HEK293 (cell line): ENCODE measurements at regions not wholly inside any gene's neighbourhood (a gene's known extent, or its start where the extent isn't known, plus 50 kb on each side); places are given as distances from the start of the nearest gene placed in this dataset.

ENCODE experiments used
- KLF1 ChIP-seq: fragments of 450-650 bp; formaldehyde crosslinking; IDR thresholded peaks from 2 replicates; pipeline ENCODE4 v1.5.1; 2016; ENCODE audit warnings: missing biosample characterization, missing genetic modification characterization
- KLF7 ChIP-seq: fragments of 450-650 bp; formaldehyde crosslinking; IDR thresholded peaks from 2 replicates; pipeline ENCODE4 v1.5.1; 2016; ENCODE audit warnings: missing biosample characterization, missing genetic modification characterization, borderline replicate concordance
- KLF8 ChIP-seq: fragments of 450-650 bp; formaldehyde crosslinking; IDR thresholded peaks from 2 replicates; pipeline ENCODE4 v1.5.1; 2016; ENCODE audit warnings: missing biosample characterization, missing genetic modification characterization
- SP3 ChIP-seq: fragments of 450-650 bp; formaldehyde crosslinking; IDR thresholded peaks from 2 replicates; pipeline ENCODE4 v1.5.1; 2016; ENCODE audit warnings: missing biosample characterization, missing genetic modification characterization
- YY2 ChIP-seq: fragments of 450-650 bp; formaldehyde crosslinking; IDR thresholded peaks from 2 replicates; pipeline ENCODE4 v1.5.1; 2016; ENCODE audit warnings: missing biosample characterization, missing genetic modification characterization
- ZEB2 ChIP-seq: fragments of 450-650 bp; formaldehyde crosslinking; IDR thresholded peaks from 2 replicates; pipeline ENCODE4 v1.5.1; 2016; ENCODE audit warnings: missing biosample characterization, missing genetic modification characterization
- ZFP37 ChIP-seq: fragments of 450-650 bp; formaldehyde crosslinking; IDR thresholded peaks from 2 replicates; pipeline ENCODE4 v1.5.1; 2016; ENCODE audit warnings: missing biosample characterization, missing genetic modification characterization
- ZNF10 ChIP-seq: fragments of 450-650 bp; formaldehyde crosslinking; IDR thresholded peaks from 2 replicates; pipeline ENCODE4 v1.5.1; 2017; ENCODE audit warnings: missing biosample characterization, missing genetic modification characterization
- ZNF140 ChIP-seq: fragments of 450-650 bp; formaldehyde crosslinking; IDR thresholded peaks from 2 replicates; pipeline ENCODE4 v1.5.1; 2016; ENCODE audit warnings: missing biosample characterization, missing genetic modification characterization
- ZNF184 ChIP-seq: fragments of 450-650 bp; IDR thresholded peaks from 2 replicates; pipeline ENCODE4 v1.5.1; 2018; ENCODE audit warnings: missing biosample characterization, mild to moderate bottlenecking, missing genetic modification characterization
- ZNF19 ChIP-seq: fragments of 450-650 bp; formaldehyde crosslinking; IDR thresholded peaks from 2 replicates; pipeline ENCODE4; 2016; ENCODE audit warnings: missing biosample characterization, missing genetic modification characterization, low read depth
- ZNF202 ChIP-seq: fragments of 450-650 bp; formaldehyde crosslinking; IDR thresholded peaks from 2 replicates; pipeline ENCODE4 v1.5.1; 2016; ENCODE audit warnings: missing biosample characterization, missing genetic modification characterization, borderline replicate concordance
- ZNF24 ChIP-seq: fragments of 450-650 bp; formaldehyde crosslinking; IDR thresholded peaks from 2 replicates; pipeline ENCODE4 v1.5.1; 2016; ENCODE audit warnings: missing biosample characterization, missing genetic modification characterization
- ZNF248 ChIP-seq: fragments of 450-650 bp; formaldehyde crosslinking; IDR thresholded peaks from 2 replicates; pipeline ENCODE4 v1.5.1; 2017; ENCODE audit warnings: missing biosample characterization, missing genetic modification characterization
- ZNF350 ChIP-seq: fragments of 450-650 bp; formaldehyde crosslinking; IDR thresholded peaks from 2 replicates; pipeline ENCODE4 v1.5.0; 2017; ENCODE audit warnings: missing biosample characterization, mild to moderate bottlenecking, missing genetic modification characterization
- ZNF366 ChIP-seq: fragments of 450-650 bp; formaldehyde crosslinking; conservative IDR thresholded peaks from 2 replicates; pipeline ENCODE4 v1.5.1; 2016; ENCODE audit warnings: missing biosample characterization, missing genetic modification characterization
- ZNF394 ChIP-seq: fragments of 450-650 bp; formaldehyde crosslinking; IDR thresholded peaks from 2 replicates; pipeline ENCODE4 v1.5.1; 2016; ENCODE audit warnings: missing biosample characterization, missing genetic modification characterization, mild to moderate bottlenecking, moderate library complexity, borderline replicate concordance
- ZNF423 ChIP-seq: fragments of 450-650 bp; formaldehyde crosslinking; IDR thresholded peaks from 2 replicates; pipeline ENCODE4 v1.5.1; 2016; ENCODE audit warnings: missing biosample characterization, missing genetic modification characterization
- ZNF48 ChIP-seq: fragments of 450-650 bp; formaldehyde crosslinking; IDR thresholded peaks from 2 replicates; pipeline ENCODE4 v1.5.1; 2016; ENCODE audit warnings: missing biosample characterization, missing genetic modification characterization
- ZNF529 ChIP-seq: fragments of 450-650 bp; formaldehyde crosslinking; IDR thresholded peaks from 2 replicates; pipeline ENCODE4 v1.5.1; 2017; ENCODE audit warnings: missing genetic modification characterization, missing biosample characterization; ENCODE audit not compliant: insufficient replicate concordance
- ZNF561 ChIP-seq: fragments of 450-650 bp; IDR thresholded peaks from 2 replicates; pipeline ENCODE4 v1.5.1; 2018; ENCODE audit warnings: missing biosample characterization, missing genetic modification characterization, borderline replicate concordance
- ZNF654 ChIP-seq: fragments of 450-650 bp; formaldehyde crosslinking; IDR thresholded peaks from 2 replicates; pipeline ENCODE4 v1.5.1; 2016; ENCODE audit warnings: low read depth, missing biosample characterization, missing genetic modification characterization
- ZNF785 ChIP-seq: fragments of 450-650 bp; formaldehyde crosslinking; IDR thresholded peaks from 2 replicates; pipeline ENCODE4 v1.5.1; 2016; ENCODE audit warnings: missing biosample characterization, missing genetic modification characterization
- ZNF837 ChIP-seq: fragments of 450-650 bp; formaldehyde crosslinking; IDR thresholded peaks from 2 replicates; pipeline ENCODE4 v1.5.1; 2016; ENCODE audit warnings: missing biosample characterization, missing genetic modification characterization
- ZNF843 ChIP-seq: fragments of 450-650 bp; formaldehyde crosslinking; IDR thresholded peaks from 2 replicates; pipeline ENCODE4 v1.5.1; 2016; ENCODE audit warnings: missing biosample characterization, missing genetic modification characterization
- TF ChIP-seq, protein P1 (sequence below): fragments of 450-650 bp; IDR thresholded peaks from 2 replicates; pipeline ENCODE4 v1.5.1; 2018; ENCODE audit warnings: missing biosample characterization, missing genetic modification characterization
- TF ChIP-seq, protein P2 (sequence below): fragments of 450-650 bp; formaldehyde crosslinking; IDR thresholded peaks from 2 replicates; pipeline ENCODE4 v1.5.1; 2016; ENCODE audit warnings: missing biosample characterization, missing genetic modification characterization, low read depth
- TF ChIP-seq, protein P3 (sequence below): fragments of 450-650 bp; formaldehyde crosslinking; IDR thresholded peaks from 2 replicates; pipeline ENCODE4 v1.5.1; 2017; ENCODE audit warnings: missing biosample characterization, mild to moderate bottlenecking, missing genetic modification characterization, moderate library complexity
- TF ChIP-seq, protein P4 (sequence below): fragments of 450-650 bp; formaldehyde crosslinking; IDR thresholded peaks from 2 replicates; pipeline ENCODE4 v1.5.1; 2016; ENCODE audit warnings: missing biosample characterization, missing genetic modification characterization
- TF ChIP-seq, protein P5 (sequence below): fragments of 450-650 bp; formaldehyde crosslinking; IDR thresholded peaks from 2 replicates; pipeline ENCODE4 v1.5.1; 2016; ENCODE audit warnings: missing biosample characterization, missing genetic modification characterization
- TF ChIP-seq, protein P6 (sequence below): IDR thresholded peaks from 2 replicates; pipeline ENCODE4 v1.6.1; 2011; ENCODE audit warnings: mild to moderate bottlenecking, low read depth, low read length, borderline replicate concordance

DNA sequence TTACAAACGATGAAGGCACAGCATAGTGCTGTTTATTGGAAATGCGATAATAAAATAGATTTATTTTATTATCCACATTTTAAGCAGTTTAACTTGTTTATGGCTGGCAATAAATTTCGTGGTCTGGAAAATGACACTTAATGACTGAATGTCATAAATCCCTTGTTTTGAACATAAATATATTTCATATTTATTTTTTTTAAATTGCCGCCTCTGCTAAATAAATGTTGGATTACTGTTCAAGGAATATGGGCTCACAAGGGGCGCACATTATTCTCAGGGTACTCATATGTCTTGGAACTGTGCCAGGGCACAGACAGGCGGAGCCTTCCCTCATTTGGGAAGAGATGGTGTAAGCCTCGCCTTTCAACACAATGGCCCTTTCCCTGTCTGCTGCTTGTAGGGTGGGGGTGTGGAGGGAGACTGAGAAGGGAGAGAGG lies 134.3 kb downstream of the PXDC1 start (continued):
- TF ChIP-seq, protein P1, sequence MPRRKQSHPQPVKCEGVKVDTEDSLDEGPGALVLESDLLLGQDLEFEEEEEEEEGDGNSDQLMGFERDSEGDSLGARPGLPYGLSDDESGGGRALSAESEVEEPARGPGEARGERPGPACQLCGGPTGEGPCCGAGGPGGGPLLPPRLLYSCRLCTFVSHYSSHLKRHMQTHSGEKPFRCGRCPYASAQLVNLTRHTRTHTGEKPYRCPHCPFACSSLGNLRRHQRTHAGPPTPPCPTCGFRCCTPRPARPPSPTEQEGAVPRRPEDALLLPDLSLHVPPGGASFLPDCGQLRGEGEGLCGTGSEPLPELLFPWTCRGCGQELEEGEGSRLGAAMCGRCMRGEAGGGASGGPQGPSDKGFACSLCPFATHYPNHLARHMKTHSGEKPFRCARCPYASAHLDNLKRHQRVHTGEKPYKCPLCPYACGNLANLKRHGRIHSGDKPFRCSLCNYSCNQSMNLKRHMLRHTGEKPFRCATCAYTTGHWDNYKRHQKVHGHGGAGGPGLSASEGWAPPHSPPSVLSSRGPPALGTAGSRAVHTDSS (tag by site-specific recombination): peak; percentile 43; the same call in 1 of the 2 replicates
- TF ChIP-seq ZNF394 (no peak), ZNF654 (tag by site-specific recombination) (no peak; the same call in 1 of the 2 replicates), ZNF366 (tag by site-specific recombination) (peak; percentile 38; the same call in 1 of the 2 replicates), ZNF19 (tag by site-specific recombination) (no peak), ZEB2 (tag by site-specific recombination) (no peak), ZNF248 (tag by site-specific recombination) (no peak), ZNF350 (tag by site-specific recombination) (no peak), ZNF184 (tag by site-specific recombination) (no peak), ZNF561 (peak; percentile 69; the same call in 1 of the 2 replicates), KLF1 (no peak), ZNF202 (tag by site-specific recombination) (no peak), ZNF24 (tag by site-specific recombination) (no peak), ZNF843 (tag by site-specific recombination) (peak; percentile 87), KLF8 (tag by site-specific recombination) (no peak), ZNF48 (tag by site-specific recombination) (no peak), SP3 (tag by site-specific recombination) (no peak), ZNF785 (tag by site-specific recombination) (no peak), YY2 (tag by site-specific recombination) (no peak), ZNF529 (tag by site-specific recombination) (no peak), ZNF10 (tag by site-specific recombination) (0 out of 2 replicates have a peak, but pooled peaks have one; percentile 42), ZNF140 (tag by site-specific recombination) (no peak), ZNF837 (tag by site-specific recombination) (no peak), ZNF423 (no peak), ZFP37 (tag by site-specific recombination) (no peak), KLF7 (tag by site-specific recombination) (no peak)
- TF ChIP-seq, protein P2, sequence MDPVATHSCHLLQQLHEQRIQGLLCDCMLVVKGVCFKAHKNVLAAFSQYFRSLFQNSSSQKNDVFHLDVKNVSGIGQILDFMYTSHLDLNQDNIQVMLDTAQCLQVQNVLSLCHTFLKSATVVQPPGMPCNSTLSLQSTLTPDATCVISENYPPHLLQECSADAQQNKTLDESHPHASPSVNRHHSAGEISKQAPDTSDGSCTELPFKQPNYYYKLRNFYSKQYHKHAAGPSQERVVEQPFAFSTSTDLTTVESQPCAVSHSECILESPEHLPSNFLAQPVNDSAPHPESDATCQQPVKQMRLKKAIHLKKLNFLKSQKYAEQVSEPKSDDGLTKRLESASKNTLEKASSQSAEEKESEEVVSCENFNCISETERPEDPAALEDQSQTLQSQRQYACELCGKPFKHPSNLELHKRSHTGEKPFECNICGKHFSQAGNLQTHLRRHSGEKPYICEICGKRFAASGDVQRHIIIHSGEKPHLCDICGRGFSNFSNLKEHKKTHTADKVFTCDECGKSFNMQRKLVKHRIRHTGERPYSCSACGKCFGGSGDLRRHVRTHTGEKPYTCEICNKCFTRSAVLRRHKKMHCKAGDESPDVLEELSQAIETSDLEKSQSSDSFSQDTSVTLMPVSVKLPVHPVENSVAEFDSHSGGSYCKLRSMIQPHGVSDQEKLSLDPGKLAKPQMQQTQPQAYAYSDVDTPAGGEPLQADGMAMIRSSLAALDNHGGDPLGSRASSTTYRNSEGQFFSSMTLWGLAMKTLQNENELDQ (tag by site-specific recombination): no peak
- TF ChIP-seq, protein P3, sequence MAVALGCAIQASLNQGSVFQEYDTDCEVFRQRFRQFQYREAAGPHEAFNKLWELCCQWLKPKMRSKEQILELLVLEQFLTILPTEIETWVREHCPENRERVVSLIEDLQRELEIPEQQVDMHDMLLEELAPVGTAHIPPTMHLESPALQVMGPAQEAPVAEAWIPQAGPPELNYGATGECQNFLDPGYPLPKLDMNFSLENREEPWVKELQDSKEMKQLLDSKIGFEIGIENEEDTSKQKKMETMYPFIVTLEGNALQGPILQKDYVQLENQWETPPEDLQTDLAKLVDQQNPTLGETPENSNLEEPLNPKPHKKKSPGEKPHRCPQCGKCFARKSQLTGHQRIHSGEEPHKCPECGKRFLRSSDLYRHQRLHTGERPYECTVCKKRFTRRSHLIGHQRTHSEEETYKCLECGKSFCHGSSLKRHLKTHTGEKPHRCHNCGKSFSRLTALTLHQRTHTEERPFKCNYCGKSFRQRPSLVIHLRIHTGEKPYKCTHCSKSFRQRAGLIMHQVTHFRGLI: no peak
- TF ChIP-seq, protein P4, sequence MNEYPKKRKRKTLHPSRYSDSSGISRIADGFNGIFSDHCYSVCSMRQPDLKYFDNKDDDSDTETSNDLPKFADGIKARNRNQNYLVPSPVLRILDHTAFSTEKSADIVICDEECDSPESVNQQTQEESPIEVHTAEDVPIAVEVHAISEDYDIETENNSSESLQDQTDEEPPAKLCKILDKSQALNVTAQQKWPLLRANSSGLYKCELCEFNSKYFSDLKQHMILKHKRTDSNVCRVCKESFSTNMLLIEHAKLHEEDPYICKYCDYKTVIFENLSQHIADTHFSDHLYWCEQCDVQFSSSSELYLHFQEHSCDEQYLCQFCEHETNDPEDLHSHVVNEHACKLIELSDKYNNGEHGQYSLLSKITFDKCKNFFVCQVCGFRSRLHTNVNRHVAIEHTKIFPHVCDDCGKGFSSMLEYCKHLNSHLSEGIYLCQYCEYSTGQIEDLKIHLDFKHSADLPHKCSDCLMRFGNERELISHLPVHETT: no peak
- TF ChIP-seq, protein P5, sequence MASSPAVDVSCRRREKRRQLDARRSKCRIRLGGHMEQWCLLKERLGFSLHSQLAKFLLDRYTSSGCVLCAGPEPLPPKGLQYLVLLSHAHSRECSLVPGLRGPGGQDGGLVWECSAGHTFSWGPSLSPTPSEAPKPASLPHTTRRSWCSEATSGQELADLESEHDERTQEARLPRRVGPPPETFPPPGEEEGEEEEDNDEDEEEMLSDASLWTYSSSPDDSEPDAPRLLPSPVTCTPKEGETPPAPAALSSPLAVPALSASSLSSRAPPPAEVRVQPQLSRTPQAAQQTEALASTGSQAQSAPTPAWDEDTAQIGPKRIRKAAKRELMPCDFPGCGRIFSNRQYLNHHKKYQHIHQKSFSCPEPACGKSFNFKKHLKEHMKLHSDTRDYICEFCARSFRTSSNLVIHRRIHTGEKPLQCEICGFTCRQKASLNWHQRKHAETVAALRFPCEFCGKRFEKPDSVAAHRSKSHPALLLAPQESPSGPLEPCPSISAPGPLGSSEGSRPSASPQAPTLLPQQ: 0 out of 2 replicates have a peak, but pooled peaks have one; percentile 20
- TF ChIP-seq, protein P6, sequence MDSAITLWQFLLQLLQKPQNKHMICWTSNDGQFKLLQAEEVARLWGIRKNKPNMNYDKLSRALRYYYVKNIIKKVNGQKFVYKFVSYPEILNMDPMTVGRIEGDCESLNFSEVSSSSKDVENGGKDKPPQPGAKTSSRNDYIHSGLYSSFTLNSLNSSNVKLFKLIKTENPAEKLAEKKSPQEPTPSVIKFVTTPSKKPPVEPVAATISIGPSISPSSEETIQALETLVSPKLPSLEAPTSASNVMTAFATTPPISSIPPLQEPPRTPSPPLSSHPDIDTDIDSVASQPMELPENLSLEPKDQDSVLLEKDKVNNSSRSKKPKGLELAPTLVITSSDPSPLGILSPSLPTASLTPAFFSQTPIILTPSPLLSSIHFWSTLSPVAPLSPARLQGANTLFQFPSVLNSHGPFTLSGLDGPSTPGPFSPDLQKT: no peak
